ENCODE measurements at regions not wholly inside any gene's neighbourhood (a gene's known extent, or its start where the extent isn't known, plus 50 kb on each side); places are given as distances from the start of the nearest gene placed in this dataset.
"Not testable (repeated sequence)": the region's sequence is repeated elsewhere in the genome, so short reads cannot be mapped to it uniquely, and the experiment has no call there.

DNA sequence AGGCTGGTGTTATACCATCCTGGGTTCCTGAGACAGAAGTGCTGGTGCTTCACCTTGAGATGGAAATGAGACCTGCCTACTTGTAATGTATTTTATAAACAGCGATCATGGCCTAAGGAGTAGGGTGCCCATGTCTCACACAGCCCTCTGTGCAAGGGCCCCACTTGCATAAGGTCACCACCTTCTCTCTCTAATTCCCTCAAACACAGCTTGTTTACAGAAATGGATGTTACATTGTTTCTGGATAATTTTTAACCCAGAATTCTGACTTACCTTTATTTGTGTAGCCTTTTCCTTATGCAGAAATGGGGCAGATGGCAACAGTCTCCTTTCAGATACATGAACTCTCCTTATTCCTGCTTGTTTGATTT, 95.1 kb upstream of the UMPS start:
- in situ Hi-C loops (cut with MboI; ENCODE audit: low pct_unique_long_range_greater_than_20kb, low sequenced_read_pairs, unreplicated experiment) = no loop called here
- TF ChIP-seq, protein P1, sequence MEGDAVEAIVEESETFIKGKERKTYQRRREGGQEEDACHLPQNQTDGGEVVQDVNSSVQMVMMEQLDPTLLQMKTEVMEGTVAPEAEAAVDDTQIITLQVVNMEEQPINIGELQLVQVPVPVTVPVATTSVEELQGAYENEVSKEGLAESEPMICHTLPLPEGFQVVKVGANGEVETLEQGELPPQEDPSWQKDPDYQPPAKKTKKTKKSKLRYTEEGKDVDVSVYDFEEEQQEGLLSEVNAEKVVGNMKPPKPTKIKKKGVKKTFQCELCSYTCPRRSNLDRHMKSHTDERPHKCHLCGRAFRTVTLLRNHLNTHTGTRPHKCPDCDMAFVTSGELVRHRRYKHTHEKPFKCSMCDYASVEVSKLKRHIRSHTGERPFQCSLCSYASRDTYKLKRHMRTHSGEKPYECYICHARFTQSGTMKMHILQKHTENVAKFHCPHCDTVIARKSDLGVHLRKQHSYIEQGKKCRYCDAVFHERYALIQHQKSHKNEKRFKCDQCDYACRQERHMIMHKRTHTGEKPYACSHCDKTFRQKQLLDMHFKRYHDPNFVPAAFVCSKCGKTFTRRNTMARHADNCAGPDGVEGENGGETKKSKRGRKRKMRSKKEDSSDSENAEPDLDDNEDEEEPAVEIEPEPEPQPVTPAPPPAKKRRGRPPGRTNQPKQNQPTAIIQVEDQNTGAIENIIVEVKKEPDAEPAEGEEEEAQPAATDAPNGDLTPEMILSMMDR (IDR thresholded peaks at IDR 0.05; ENCODE audit: extremely low read depth, insufficient read depth, missing control alignments) = no peak
- DNase-seq (ENCODE audit: low spot score) = no peak

GRCh38 chr3:124636101-124636862, 94.0 kb upstream of the UMPS start:
- in situ Hi-C loops (cut with MboI; ENCODE audit: low pct_unique_long_range_greater_than_20kb, low sequenced_read_pairs, unreplicated experiment) = no loop called here
- DNase-seq (ENCODE audit: low spot score) = no peak
- TF ChIP-seq, protein P1 (IDR thresholded peaks at IDR 0.05; ENCODE audit: extremely low read depth, insufficient read depth, missing control alignments) = no peak

DNA sequence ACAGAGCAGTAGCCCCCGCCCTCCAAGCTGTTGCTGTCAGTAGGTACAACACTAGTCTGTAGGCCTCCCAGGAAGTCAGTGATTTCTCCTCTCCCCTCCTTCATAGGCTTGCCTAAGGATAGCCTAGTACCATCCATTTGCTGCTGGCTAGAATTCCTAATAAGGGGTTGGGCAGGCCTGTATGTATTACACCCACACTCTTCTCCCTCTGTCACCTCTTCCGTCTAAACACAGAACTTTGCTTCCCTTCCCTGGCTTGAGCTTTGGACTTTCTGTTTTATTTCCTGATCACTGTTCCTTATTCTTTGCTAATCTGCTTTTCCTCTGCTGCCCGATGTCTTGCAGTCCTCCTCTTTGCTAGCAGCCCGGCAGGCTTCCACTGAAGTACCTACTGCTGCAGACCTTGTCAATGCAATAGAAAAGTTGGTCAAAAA, 93.4 kb upstream of the UMPS start:
- no peak for DNase-seq (ENCODE audit: low spot score)
- TF ChIP-seq, protein P1 (IDR thresholded peaks at IDR 0.05; ENCODE audit: extremely low read depth, insufficient read depth, missing control alignments) = no peak

DNA sequence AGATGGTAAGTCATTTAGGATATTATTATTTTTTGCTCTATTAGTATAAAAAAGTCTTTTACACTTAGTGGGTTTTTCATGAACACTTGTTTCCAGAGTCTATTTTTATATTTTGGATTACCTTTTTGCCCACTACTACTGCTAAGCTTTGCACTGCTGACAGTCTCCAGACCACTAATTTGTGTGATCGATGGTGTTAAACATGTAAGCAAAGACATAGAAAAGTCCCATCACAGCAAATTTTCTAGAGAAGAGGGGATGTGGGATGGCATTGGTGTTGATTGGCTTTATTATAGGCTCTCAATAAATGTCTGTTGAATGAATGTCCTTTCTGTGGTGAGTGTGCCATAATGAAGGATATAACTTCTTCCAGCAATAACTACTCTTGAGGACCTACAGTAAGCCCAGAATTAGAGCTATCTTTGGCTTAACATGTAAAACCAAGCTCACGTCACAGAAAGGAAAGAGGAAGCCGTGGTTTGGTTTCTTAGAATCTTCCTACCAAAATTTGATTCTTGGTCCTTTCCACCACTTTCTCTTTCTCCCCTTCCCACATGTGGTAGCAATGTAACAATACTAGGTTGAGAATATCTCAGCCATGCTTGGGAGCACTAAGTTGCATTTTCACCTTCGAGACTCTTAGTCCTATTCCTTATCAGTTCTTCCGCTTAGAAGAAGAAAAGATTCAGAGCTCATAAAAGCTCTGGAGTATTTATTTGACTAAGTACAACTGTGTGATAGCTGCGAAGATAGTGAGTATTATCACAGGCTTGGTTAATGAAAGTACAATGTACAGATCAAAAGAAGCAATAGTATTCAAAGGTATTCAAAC, 90.6 kb upstream of the UMPS start:
- DNase-seq (ENCODE audit: low spot score) = no peak
- TF ChIP-seq, protein P1 (IDR thresholded peaks at IDR 0.05; ENCODE audit: extremely low read depth, insufficient read depth, missing control alignments) = no peak
- in situ Hi-C loops (cut with MboI; ENCODE audit: low pct_unique_long_range_greater_than_20kb, low sequenced_read_pairs, unreplicated experiment) = no loop called here

More for the DNA sequence above, 93.4 kb upstream of the UMPS start:
- in situ Hi-C loops (cut with MboI; ENCODE audit: low pct_unique_long_range_greater_than_20kb, low sequenced_read_pairs, unreplicated experiment) = no loop called here

- in situ Hi-C loops (cut with MboI; ENCODE audit: low pct_unique_long_range_greater_than_20kb, low sequenced_read_pairs, unreplicated experiment) = no loop called here
- TF ChIP-seq, protein P1 (IDR thresholded peaks at IDR 0.05; ENCODE audit: extremely low read depth, insufficient read depth, missing control alignments) = no peak
- DNase-seq (ENCODE audit: low spot score) = no peak
Measured at GRCh38 chr3:124640635-124641306, 89.5 kb upstream of the UMPS start.

DNA sequence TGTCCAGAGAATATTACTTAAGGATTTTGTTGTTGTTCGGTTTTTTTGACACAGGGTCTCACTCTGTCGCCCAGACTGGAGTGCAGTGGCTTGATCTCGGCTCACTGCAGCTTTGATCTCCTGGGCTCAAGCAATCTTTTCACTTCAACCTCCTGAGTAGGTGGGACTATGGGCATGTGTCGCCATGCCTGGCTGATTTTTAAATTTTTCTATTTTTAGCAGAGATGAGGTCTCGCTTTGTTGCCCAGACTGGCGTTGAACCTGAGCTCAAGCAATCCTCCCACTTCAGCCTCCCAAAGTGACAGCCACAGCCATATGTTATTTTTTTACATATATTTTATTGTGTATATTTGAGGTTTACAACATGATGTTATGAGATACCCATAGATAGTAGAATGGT, 86.8 kb upstream of the UMPS start:
- no peak for DNase-seq (ENCODE audit: low spot score)
- in situ Hi-C loops (cut with MboI; ENCODE audit: low pct_unique_long_range_greater_than_20kb, low sequenced_read_pairs, unreplicated experiment) = no loop called here
- TF ChIP-seq, protein P1 (IDR thresholded peaks at IDR 0.05; ENCODE audit: extremely low read depth, insufficient read depth, missing control alignments) = no peak

- DNase-seq (ENCODE audit: low spot score); in situ Hi-C loops (cut with MboI; ENCODE audit: low pct_unique_long_range_greater_than_20kb, low sequenced_read_pairs, unreplicated experiment): not testable (repeated sequence)
Measured at GRCh38 chr3:124646186-124646585, 84.1 kb upstream of the UMPS start.
